ENCODE measurements at regions not wholly inside any gene's neighbourhood (a gene's known extent, or its start where the extent isn't known, plus 50 kb on each side); places are given as distances from the start of the nearest gene placed in this dataset.

- no peak for TF ChIP-seq POLR2A (IDR thresholded peaks at IDR 0.05)
- TF ChIP-seq CTCF (IDR thresholded peaks at IDR 0.05) = no peak
These were observed 422.1 kb downstream of the LRRIQ3 start for GRCh38 chr1:73775896-73776295.

Data from adrenal gland (tissue), 5 donors.